ENCODE measurements at regions not wholly inside any gene's neighbourhood (a gene's known extent, or its start where the extent isn't known, plus 50 kb on each side); places are given as distances from the start of the nearest gene placed in this dataset.

DNA sequence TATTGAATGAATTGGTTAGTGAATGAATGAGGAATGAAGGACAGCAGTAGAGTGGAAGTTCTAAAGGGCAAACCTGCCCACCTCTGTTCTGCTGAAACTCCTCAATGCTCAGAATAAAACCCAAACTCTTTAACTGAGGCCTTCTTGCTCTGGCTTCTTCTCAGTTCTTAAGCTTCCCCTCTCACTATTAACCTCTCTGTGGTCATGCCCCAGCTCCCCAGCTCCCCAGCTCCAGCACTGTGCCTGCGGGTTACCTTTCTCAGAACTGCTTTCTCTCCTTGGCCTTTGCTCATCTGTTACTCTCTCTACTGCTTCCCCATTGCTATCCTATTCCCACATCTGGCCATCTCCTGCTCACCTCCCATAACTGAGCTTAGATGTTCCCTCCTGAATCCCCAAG lies 137.4 kb downstream of the NXPE2 start:
- Histone ChIP-seq H3K27me3 (replicated peaks in 1 of 2; ENCODE audit: control insufficient read depth in 2 of 2, insufficient read depth in 2 of 2, low read length in 1 of 2) (0 out of 4 replicates have a peak, but pooled peaks cover 0 to 1% of the 10 kb centered on the region in 2 experiments), H3K79me2 (ENCODE audit: control insufficient read depth, insufficient read depth, low read length) (no peaks in the 10 kb centered on the region), H4K20me1 (ENCODE audit: control insufficient read depth, insufficient read depth) (no peaks in the 10 kb centered on the region), H3K4me3 (no peak overlapping the region), H3K4me2 (ENCODE audit: control insufficient read depth, insufficient read depth) (no peak overlapping the region), H3K9ac (ENCODE audit: control insufficient read depth, insufficient read depth, low read length) (no peak overlapping the region), H3K27ac (ENCODE audit: control insufficient read depth, insufficient read depth) (no peak overlapping the region), H3K36me3 (ENCODE audit: control insufficient read depth in 2 of 2, insufficient read depth in 2 of 2, low read length in 1 of 2) (no peaks in the 10 kb centered on the region), H3K9me3 (replicated peaks; ENCODE audit: control insufficient read depth, insufficient read depth, low read length) (no peaks in the 10 kb centered on the region), H3K4me1 (ENCODE audit: control insufficient read depth, insufficient read depth, low read length) (no peaks in the 10 kb centered on the region), H2AFZ (ENCODE audit: control insufficient read depth, low read depth, low read length) (no peak overlapping the region)
- DNase-seq (ENCODE audit: low read depth, low spot score) (no peak), FAIRE-seq (no peak), ATAC-seq (no peak)
- TF ChIP-seq, protein P1, sequence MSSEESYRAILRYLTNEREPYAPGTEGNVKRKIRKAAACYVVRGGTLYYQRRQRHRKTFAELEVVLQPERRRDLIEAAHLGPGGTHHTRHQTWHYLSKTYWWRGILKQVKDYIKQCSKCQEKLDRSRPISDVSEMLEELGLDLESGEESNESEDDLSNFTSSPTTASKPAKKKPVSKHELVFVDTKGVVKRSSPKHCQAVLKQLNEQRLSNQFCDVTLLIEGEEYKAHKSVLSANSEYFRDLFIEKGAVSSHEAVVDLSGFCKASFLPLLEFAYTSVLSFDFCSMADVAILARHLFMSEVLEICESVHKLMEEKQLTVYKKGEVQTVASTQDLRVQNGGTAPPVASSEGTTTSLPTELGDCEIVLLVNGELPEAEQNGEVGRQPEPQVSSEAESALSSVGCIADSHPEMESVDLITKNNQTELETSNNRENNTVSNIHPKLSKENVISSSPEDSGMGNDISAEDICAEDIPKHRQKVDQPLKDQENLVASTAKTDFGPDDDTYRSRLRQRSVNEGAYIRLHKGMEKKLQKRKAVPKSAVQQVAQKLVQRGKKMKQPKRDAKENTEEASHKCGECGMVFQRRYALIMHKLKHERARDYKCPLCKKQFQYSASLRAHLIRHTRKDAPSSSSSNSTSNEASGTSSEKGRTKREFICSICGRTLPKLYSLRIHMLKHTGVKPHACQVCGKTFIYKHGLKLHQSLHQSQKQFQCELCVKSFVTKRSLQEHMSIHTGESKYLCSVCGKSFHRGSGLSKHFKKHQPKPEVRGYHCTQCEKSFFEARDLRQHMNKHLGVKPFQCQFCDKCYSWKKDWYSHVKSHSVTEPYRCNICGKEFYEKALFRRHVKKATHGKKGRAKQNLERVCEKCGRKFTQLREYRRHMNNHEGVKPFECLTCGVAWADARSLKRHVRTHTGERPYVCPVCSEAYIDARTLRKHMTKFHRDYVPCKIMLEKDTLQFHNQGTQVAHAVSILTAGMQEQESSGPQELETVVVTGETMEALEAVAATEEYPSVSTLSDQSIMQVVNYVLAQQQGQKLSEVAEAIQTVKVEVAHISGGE (CRISPR knock-in tag; IDR thresholded peaks at IDR 0.05) = no peak
- no peak for TF ChIP-seq YBX1 (IDR thresholded peaks at IDR 0.05)
- BruUV-seq (replicated peaks) = no TSS peak
- ChIA-PET RAD21 (ENCODE audit: unreplicated experiment) (no interaction called here), SMC1A (ENCODE audit: uncharacterized antibody, unreplicated experiment) (no interaction called here), CTCF (no interaction called here), POLR2A (no interaction called here)
- 0% methylated on average over 1 of the region's 1 CpG for WGBS (ENCODE audit: insufficient coverage, insufficient replicate concordance, low lambda C conversion rate, missing lambda C conversion rate)
- intact Hi-C loops (cut with micrococcal nuclease; ENCODE audit: unreplicated experiment) = no loop called here
- in situ Hi-C loops (cut with MboI) = no loop called here

- no peak overlapping the region for H3K9ac ChIP-seq (ENCODE audit: control insufficient read depth, insufficient read depth, low read length)
- CTCF ChIA-PET = no interaction called here
- FAIRE-seq (no peak), DNase-seq (ENCODE audit: low read depth, low spot score) (no peak), ATAC-seq (no peak)
- no peak overlapping the region for H3K27ac ChIP-seq (ENCODE audit: control insufficient read depth, insufficient read depth)
- H3K79me2 ChIP-seq (ENCODE audit: control insufficient read depth, insufficient read depth, low read length) = no peaks in the 10 kb centered on the region
- in situ Hi-C loops (cut with MboI) (no loop called here), intact Hi-C loops (cut with micrococcal nuclease; ENCODE audit: unreplicated experiment) (no loop called here)
- H3K9me3 ChIP-seq (replicated peaks; ENCODE audit: control insufficient read depth, insufficient read depth, low read length) = no peaks in the 10 kb centered on the region
- POLR2A ChIA-PET = no interaction called here
- WGBS (ENCODE audit: insufficient coverage, insufficient replicate concordance, low lambda C conversion rate, missing lambda C conversion rate) = 43% methylated on average over 2 of the region's 2 CpGs
- H3K4me3 ChIP-seq = no peak overlapping the region
- no peaks in the 10 kb centered on the region for H4K20me1 ChIP-seq (ENCODE audit: control insufficient read depth, insufficient read depth)
- SMC1A ChIA-PET (ENCODE audit: uncharacterized antibody, unreplicated experiment) = no interaction called here
- RAD21 ChIA-PET (ENCODE audit: unreplicated experiment) = no interaction called here
- peaks cover 0 to 1% of the 10 kb centered on the region in 2 experiments; a peak in 1 of 4 replicates for H3K27me3 ChIP-seq (replicated peaks in 1 of 2; ENCODE audit: control insufficient read depth in 2 of 2, insufficient read depth in 2 of 2, low read length in 1 of 2)
- no peaks in the 10 kb centered on the region for H3K4me1 ChIP-seq (ENCODE audit: control insufficient read depth, insufficient read depth, low read length)
- BruUV-seq (replicated peaks) = no TSS peak
- H3K4me2 ChIP-seq (ENCODE audit: control insufficient read depth, insufficient read depth) = no peak overlapping the region
- H2AFZ ChIP-seq (ENCODE audit: control insufficient read depth, low read depth, low read length) = no peak overlapping the region
- H3K36me3 ChIP-seq (ENCODE audit: control insufficient read depth in 2 of 2, insufficient read depth in 2 of 2, low read length in 1 of 2) = no peaks in the 10 kb centered on the region
- TF ChIP-seq CHD1 (IDR thresholded peaks at IDR 0.05; ENCODE audit: low read depth, low read length) = no peak
- TF ChIP-seq PAX8 (IDR thresholded peaks at IDR 0.05) = no peak
- TF ChIP-seq, protein P2, sequence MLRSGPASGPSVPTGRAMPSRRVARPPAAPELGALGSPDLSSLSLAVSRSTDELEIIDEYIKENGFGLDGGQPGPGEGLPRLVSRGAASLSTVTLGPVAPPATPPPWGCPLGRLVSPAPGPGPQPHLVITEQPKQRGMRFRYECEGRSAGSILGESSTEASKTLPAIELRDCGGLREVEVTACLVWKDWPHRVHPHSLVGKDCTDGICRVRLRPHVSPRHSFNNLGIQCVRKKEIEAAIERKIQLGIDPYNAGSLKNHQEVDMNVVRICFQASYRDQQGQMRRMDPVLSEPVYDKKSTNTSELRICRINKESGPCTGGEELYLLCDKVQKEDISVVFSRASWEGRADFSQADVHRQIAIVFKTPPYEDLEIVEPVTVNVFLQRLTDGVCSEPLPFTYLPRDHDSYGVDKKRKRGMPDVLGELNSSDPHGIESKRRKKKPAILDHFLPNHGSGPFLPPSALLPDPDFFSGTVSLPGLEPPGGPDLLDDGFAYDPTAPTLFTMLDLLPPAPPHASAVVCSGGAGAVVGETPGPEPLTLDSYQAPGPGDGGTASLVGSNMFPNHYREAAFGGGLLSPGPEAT (IDR thresholded peaks at IDR 0.05; ENCODE audit: low read depth) = no peak
- TF ChIP-seq TAF1 (IDR thresholded peaks at IDR 0.05; ENCODE audit: borderline replicate concordance, low read depth, low read length) = no peak
- TF ChIP-seq ZNF24 (IDR thresholded peaks at IDR 0.05) = no peak
- TF ChIP-seq, protein P3, sequence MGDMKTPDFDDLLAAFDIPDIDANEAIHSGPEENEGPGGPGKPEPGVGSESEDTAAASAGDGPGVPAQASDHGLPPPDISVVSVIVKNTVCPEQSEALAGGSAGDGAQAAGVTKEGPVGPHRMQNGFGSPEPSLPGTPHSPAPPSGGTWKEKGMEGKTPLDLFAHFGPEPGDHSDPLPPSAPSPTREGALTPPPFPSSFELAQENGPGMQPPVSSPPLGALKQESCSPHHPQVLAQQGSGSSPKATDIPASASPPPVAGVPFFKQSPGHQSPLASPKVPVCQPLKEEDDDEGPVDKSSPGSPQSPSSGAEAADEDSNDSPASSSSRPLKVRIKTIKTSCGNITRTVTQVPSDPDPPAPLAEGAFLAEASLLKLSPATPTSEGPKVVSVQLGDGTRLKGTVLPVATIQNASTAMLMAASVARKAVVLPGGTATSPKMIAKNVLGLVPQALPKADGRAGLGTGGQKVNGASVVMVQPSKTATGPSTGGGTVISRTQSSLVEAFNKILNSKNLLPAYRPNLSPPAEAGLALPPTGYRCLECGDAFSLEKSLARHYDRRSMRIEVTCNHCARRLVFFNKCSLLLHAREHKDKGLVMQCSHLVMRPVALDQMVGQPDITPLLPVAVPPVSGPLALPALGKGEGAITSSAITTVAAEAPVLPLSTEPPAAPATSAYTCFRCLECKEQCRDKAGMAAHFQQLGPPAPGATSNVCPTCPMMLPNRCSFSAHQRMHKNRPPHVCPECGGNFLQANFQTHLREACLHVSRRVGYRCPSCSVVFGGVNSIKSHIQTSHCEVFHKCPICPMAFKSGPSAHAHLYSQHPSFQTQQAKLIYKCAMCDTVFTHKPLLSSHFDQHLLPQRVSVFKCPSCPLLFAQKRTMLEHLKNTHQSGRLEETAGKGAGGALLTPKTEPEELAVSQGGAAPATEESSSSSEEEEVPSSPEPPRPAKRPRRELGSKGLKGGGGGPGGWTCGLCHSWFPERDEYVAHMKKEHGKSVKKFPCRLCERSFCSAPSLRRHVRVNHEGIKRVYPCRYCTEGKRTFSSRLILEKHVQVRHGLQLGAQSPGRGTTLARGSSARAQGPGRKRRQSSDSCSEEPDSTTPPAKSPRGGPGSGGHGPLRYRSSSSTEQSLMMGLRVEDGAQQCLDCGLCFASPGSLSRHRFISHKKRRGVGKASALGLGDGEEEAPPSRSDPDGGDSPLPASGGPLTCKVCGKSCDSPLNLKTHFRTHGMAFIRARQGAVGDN (IDR thresholded peaks at IDR 0.05) = no peak
- no peak for TF ChIP-seq MXI1 (IDR thresholded peaks at IDR 0.05; ENCODE audit: low read depth, low read length)
- no peak for TF ChIP-seq RUNX3 (IDR thresholded peaks at IDR 0.05; ENCODE audit: low read length)
Measured at GRCh38 chr11:114816791-114817190, 138.5 kb downstream of the NXPE2 start.

Data from GM12878 (cell line).